Heart left ventricle (tissue), 13 donors: ENCODE measurements at regions not wholly inside any gene's neighbourhood (a gene's known extent, or its start where the extent isn't known, plus 50 kb on each side); places are given as distances from the start of the nearest gene placed in this dataset.

ENCODE experiments used
- CTCF ChIP-seq, 12 donors: fragments of 200-600 bp; sonication (generic) in 4 of 12; IDR thresholded peaks; one replicate each; pipeline versions ENCODE4 v1.5.0 to v1.8.0; 2018 to 2022; ENCODE audit warnings: antibody characterized with exemption in 12 of 12, mild to moderate bottlenecking in 5 of 12
- POLR2A ChIP-seq, 2 donors: fragments of 450-650 bp; IDR thresholded peaks; one replicate each; pipeline ENCODE4 v1.6.1; 2017; ENCODE audit warnings: antibody characterized with exemption in 2 of 2, mild to moderate bottlenecking in 2 of 2, moderate library complexity in 2 of 2
- donor health status: ischemic (EF 13 %, LVEDD 7.1; RV severe dilation, severe dysfunction).
- donor health status: DM: no; HTN: yes; CAD: no.
- donor health status: DM: no; HTN: no; CAD: no.
- donor health status: ischemic (EF 25% LVEDD 6.9; RV normal size, moderate dysfunction).
- donor health status: ischemic (EF 25% LVEDD 5.7; RV mildly dilated, moderate dysfunction).
- donor health status: ischemic (EF 35%, LVEDD 5.7; RV mildly dilated, moderate dysfunction).
- donor health status: nonischemic (EF 11% LVEDD 7.7; RV severe dilation, severe dysfunction).
- donor health status: DM: yes; HTN: yes; CAD: no.
- donor health status: PGD.
- donor health status: ischemic (EF 29% LVEDD 5.4; RV normal size, mild dysfunction).
- donor health status: nonischemic (EF 23%, LVEDD 6.1; RV moderate dilation, normal function).

- TF ChIP-seq CTCF (IDR thresholded peaks at IDR 0.05) = no peak
- TF ChIP-seq POLR2A (IDR thresholded peaks at IDR 0.05) = no peak
These were observed 316.6 kb downstream of the RFPL4B start for GRCh38 chr6:112663698-112664097.
